K562 (cell line): ENCODE measurements at regions not wholly inside any gene's neighbourhood (a gene's known extent, or its start where the extent isn't known, plus 50 kb on each side); places are given as distances from the start of the nearest gene placed in this dataset.
"Not testable (repeated sequence)": the region's sequence is repeated elsewhere in the genome, so short reads cannot be mapped to it uniquely, and the experiment has no call there.

Experiments used
- PHB ChIP-seq: fragments of 250-450 bp; sonication (Bioruptor Pico); IDR thresholded peaks from 2 replicates; pipeline ENCODE4 v1.5.0; 2021
- REST ChIP-seq, 2 experiments: fragments of 450-650 bp; formaldehyde crosslinking in 1 of 2; IDR thresholded peaks; 2 replicates each; pipeline versions ENCODE4 v1.4.0 to v1.6.1; 2014 to 2020; ENCODE audit warnings: mild to moderate bottlenecking in 2 of 2, borderline replicate concordance in 1 of 2, low read depth in 1 of 2
- ZNF707 ChIP-seq: fragments of 250-450 bp; sonication (Bioruptor Pico); conservative IDR thresholded peaks from 2 replicates; pipeline ENCODE4 v1.8.0; 2022; ENCODE audit warnings: inconsistent platforms, mild to moderate bottlenecking, moderate library complexity

DNA sequence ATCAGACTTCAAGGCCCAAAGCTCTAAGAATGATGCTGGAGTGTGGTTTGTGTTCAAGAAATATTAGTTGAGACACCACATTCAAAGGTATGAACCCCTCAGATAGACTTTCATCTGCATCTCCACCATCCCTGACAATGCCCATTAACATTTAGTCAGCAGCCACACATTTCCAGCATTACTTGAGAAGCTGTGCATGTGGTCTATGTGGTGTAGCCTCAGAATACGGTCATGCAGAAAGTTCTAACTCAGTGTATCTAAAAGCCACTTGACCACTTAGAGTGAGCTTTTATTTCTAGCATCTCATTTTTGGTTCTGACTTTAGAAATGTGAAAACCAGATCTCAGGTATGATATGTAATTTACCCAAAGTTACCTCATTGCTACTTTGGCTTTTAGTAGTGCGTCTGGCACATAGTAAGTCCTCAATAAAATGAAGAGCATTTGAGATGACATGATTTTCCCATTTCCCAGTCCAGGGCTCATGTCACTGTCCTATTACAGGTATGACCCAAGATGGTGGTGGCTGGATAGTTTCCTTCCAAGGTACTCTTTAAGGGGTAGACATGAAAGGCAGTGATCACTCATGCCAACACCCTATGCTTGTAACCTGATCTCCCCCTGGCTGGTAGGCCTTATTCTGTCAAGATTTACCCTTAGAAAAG, 272.4 kb upstream of the PLGLB1 start:
- not testable (repeated sequence) for TF ChIP-seq PHB (CRISPR knock-in tag); REST (IDR thresholded peaks at IDR 0.05; ENCODE audit: borderline replicate concordance); REST (CRISPR knock-in tag; IDR thresholded peaks at IDR 0.05; ENCODE audit: low read depth); ZNF707
